GM10248 (cell line): ENCODE measurements at regions not wholly inside any gene's neighbourhood (a gene's known extent, or its start where the extent isn't known, plus 50 kb on each side); places are given as distances from the start of the nearest gene placed in this dataset.

Source experiments
- CTCF ChIA-PET: fragments of 300-600 bp; sonication (Branson Sonifier 250); formaldehyde crosslinking; extraction: SDS; loops from one replicate; lab custom pipeline; 2021; ENCODE audit warnings: antibody characterized with exemption; lab: Yijun Ruan, JAX
- POLR2A ChIA-PET: fragments of 350-650 bp; sonication (Branson Sonifier 250); formaldehyde crosslinking; extraction: SDS; loops from one replicate; lab custom pipeline; 2020; ENCODE audit warnings: antibody characterized with exemption; lab: Yijun Ruan, JAX
- DNase-seq: peaks from one replicate; pipeline ENCODE4 v3.0.0; 2012; ENCODE audit errors: extremely low spot score
- TF ChIP-seq, protein P1 (sequence below): IDR thresholded peaks from 2 replicates; pipeline ENCODE4 v1.5.1; 2012; ENCODE audit warnings: mild to moderate bottlenecking, low read depth; ENCODE audit errors: extremely low read depth, missing control alignments, control extremely low read depth

DNA sequence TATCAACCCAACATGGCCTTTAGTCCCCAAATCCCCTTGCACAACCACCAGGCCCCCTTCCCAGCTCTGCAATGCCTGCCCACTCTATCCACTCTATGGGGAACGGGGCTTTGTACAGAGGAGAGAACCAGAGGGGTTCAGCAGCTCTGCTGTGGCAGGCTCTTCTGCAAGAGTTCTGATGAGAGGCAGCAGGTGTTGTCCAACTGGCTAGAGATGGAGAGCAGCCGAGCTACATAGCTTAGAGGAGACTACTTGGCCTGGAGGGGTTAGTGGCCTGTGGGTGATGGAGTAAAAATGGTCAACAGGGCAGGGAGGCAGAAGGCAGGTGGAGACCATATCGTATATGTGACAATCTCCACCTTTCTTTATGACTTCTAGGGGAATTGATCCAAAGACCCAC, 103.0 kb downstream of the QPCT start:
- ChIA-PET CTCF (interaction anchor here (1.6 to 1.7 kb wide), 2 partner anchors 15 to 351 kb away, joined by 3 to 4 read pairs; no protein-coding TSS in a partner anchor), POLR2A (no interaction called here)
- TF ChIP-seq, protein P1, sequence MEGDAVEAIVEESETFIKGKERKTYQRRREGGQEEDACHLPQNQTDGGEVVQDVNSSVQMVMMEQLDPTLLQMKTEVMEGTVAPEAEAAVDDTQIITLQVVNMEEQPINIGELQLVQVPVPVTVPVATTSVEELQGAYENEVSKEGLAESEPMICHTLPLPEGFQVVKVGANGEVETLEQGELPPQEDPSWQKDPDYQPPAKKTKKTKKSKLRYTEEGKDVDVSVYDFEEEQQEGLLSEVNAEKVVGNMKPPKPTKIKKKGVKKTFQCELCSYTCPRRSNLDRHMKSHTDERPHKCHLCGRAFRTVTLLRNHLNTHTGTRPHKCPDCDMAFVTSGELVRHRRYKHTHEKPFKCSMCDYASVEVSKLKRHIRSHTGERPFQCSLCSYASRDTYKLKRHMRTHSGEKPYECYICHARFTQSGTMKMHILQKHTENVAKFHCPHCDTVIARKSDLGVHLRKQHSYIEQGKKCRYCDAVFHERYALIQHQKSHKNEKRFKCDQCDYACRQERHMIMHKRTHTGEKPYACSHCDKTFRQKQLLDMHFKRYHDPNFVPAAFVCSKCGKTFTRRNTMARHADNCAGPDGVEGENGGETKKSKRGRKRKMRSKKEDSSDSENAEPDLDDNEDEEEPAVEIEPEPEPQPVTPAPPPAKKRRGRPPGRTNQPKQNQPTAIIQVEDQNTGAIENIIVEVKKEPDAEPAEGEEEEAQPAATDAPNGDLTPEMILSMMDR, result no peak
- DNase-seq, result no peak

DNA sequence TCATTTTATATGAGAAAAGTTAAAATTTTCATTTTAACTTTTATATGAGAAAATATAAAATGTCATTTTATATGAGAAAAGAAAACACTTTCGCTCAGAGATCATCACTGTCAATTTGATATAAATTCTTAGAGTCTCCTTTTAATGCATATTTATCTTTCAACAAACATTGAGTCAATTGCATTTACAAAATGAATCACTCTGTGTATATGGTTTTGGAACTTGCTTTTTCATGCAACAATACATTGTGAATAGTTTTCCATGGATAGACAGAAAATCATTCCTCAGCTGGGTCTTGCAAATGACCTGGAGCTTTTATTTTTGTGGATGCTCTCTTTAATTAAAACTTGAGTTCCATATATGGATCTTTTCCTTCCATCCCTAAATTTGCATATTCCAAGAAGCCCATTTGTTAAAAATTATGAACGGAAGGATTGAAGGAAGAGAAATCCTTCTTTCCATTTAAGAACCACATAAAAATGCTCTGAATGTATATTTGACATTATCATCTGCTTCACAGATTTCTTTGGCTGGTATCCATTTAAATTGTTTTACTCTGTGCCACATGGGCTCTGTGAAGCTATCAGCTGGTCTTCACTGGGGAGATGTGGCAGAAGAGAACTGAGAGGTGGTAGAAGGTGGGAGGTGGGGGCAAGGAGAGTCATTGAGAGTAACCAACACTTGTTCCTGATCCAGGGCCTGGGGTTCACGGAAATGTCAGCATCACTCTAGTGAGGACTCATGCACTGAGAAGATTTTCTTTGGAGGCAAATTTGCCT, 104.1 kb downstream of the QPCT start:
- TF ChIP-seq, protein P1, result no peak
- POLR2A ChIA-PET, result no interaction called here
- no peak for DNase-seq
- CTCF ChIA-PET, result interaction anchor here (1.0 to 1.7 kb wide), 3 partner anchors 12 to 350 kb away, joined by 3 to 4 read pairs (median 3); no protein-coding TSS in a partner anchor

DNA sequence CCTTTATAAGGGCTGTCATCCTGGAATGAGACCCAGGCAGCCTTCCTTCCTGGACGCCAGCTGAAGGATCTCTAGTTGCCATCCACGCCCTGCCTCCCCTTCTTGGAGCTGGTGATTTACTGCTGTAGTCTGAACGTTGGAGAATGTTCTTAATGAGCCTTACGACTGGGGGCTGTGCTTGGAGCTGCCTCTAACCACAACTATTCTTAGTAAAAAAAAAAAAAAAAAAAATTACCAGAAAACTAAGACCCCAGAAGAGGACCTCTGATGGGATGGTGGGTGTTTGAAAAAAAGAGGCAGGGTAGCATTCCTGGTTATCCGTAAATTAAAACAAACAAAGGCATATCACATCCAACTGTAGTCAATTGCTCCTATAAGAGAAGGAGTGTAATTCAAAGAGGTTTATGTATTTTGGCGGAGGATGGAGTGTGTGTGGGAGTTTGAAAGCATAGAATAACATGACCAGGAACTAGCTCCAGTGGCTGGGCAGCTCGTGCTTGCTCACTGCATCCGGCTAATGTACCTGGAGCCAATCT, 105.4 kb downstream of the QPCT start:
- ChIA-PET POLR2A (no interaction called here), CTCF (interaction anchor here (1.1 to 3.1 kb wide), 4 partner anchors 10 to 35 kb away, joined by 3 to 10 read pairs (median 6); no protein-coding TSS in a partner anchor)
- TF ChIP-seq, protein P1, result no peak
- no peak for DNase-seq

DNA sequence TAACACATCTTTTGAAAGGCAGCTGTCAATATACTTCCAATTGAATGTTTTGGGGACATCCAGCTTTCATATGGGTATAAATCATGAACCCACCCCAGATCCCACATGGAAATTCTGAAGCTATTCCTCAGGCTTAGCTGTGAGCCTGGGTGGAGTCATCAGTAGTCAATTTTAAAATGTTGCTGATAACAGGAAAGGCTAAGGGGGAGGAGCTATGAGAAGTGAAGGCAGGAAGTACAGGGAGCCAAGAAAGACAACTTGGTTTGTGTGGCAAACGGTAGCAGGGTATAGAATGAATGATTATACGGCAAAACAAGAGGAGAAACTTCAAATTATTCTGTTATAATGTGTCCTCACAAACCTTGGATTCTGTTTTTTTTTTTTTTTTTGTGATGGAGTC, 108.6 kb downstream of the QPCT start:
- TF ChIP-seq, protein P1, result no peak
- POLR2A ChIA-PET, result interaction anchor here (0.7 kb wide), 1 partner anchor 42 kb away, joined by 5 read pairs; no protein-coding TSS in a partner anchor
- CTCF ChIA-PET, result interaction anchor here (0.7 to 2.1 kb wide), 3 partner anchors 11 to 50 kb away, joined by 3 to 4 read pairs (median 4); no protein-coding TSS in a partner anchor
- no peak for DNase-seq

DNA sequence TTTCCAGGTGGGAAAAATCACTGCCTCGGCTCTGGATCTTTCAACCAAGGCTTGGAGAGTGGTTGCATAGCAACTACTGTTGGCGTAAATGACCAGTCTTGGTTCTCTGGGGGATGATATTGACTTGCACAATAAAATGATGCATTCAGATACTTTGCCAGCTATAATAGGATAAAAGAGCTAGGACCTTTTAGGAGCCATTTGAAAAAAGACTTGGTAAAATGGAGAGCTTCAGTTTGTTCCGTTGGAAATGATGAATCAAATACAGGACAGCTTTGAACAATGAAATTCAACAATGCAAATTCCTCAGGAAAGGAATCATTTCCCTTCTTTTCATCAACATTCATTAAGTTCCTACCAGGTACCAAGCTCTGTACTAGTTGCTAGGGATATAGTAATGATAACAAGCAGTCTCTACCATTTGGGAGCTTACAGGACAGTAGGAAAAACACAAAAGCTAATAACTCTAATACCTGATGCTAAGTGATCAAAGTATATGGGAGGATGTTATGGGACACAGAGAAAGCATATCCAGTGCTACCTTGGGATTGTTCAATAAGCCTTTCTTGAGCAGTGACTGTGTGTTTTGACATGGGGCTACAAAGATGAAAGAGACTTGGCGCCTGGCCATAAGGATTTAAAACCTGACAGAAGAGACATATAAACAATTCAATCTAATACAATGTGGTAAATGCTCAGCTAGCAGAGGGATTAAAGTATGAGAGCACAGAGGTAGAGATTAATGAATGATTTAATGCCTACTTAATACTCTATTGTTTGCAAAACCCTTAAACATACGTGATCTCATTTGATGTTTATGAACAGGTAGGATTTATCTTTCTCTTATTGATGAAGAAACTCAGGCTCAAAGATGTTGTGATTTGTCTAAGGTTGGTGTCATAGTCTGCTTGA, 110.7 kb downstream of the QPCT start:
- CTCF ChIA-PET, result interaction anchor here (0.7 to 1.7 kb wide), 3 partner anchors 9 to 23 kb away, joined by 3 to 9 read pairs (median 3); no protein-coding TSS in a partner anchor
- no peak for DNase-seq
- TF ChIP-seq, protein P1, result no peak
- POLR2A ChIA-PET, result no interaction called here

DNA sequence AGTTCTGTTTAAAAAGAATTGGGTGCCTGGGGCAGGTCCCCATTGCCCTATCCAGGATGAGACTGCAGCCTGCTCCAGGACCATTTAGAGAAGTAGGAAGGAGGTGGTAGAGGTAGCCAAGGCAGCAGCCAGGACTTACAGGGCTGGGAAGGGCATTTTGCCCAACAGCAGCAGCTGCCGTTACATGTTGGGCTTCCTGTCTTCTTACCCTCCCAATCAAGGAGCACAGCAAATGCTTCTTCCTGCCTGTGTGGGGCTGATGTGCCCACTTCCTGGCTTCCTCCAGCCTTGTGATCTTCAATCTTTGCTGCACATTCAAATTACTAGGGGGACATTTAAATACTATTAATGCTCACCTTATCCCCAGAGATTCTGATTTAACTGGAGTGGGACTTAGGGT, 112.0 kb downstream of the QPCT start:
- ChIA-PET CTCF (interaction anchor here (1.0 kb wide), 1 partner anchor 10 kb away, joined by 3 read pairs; no protein-coding TSS in a partner anchor), POLR2A (no interaction called here)
- TF ChIP-seq, protein P1, result no peak
- no peak for DNase-seq
